Glutamatergic neuron (in vitro differentiated cells): ENCODE measurements at regions not wholly inside any gene's neighbourhood (a gene's known extent, or its start where the extent isn't known, plus 50 kb on each side); places are given as distances from the start of the nearest gene placed in this dataset.

Source experiments
- DNase-seq: peaks from one replicate; pipeline ENCODE4 v3.0.0; 2022
- H3K27ac Mint-ChIP-seq: one replicate; pipeline ENCODE4 v1.8.0; 2020; ENCODE audit warnings: mild to moderate bottlenecking, mixed read lengths, inconsistent platforms; ENCODE audit not compliant: unreplicated experiment
- H3K27me3 Mint-ChIP-seq: one replicate; pipeline ENCODE4 v1.8.0; 2020; ENCODE audit warnings: mild to moderate bottlenecking, moderate library complexity, mixed read lengths, inconsistent platforms; ENCODE audit not compliant: unreplicated experiment
- H3K36me3 Mint-ChIP-seq: one replicate; pipeline ENCODE4 v1.8.0; 2020; ENCODE audit warnings: mild to moderate bottlenecking, mixed read lengths, inconsistent platforms; ENCODE audit not compliant: unreplicated experiment
- H3K4me1 Mint-ChIP-seq: one replicate; pipeline ENCODE4 v1.8.0; 2020; ENCODE audit warnings: mild to moderate bottlenecking, low read depth, mixed read lengths, inconsistent platforms; ENCODE audit not compliant: unreplicated experiment
- H3K4me3 Mint-ChIP-seq: one replicate; pipeline ENCODE4 v1.8.0; 2020; ENCODE audit warnings: mild to moderate bottlenecking, mixed read lengths, inconsistent platforms; ENCODE audit not compliant: unreplicated experiment
- H3K9me3 Mint-ChIP-seq: one replicate; pipeline ENCODE4 v1.8.0; 2020; ENCODE audit warnings: mild to moderate bottlenecking, moderate library complexity, mixed read lengths, inconsistent platforms; ENCODE audit not compliant: unreplicated experiment
- CTCF ChIP-seq: fragments of 200-600 bp; sonication (generic); IDR thresholded peaks from one replicate; pipeline ENCODE4 v1.5.0; 2021; ENCODE audit not compliant: partially characterized antibody, unreplicated experiment

- H3K27ac Mint-ChIP-seq = no peak overlapping the region
These were observed 68.4 kb downstream of the ANXA1 start for GRCh38 chr9:73219985-73220626.

GRCh38 chr9:73223594-73223993 lies 71.9 kb downstream of the ANXA1 start:
- peaks cover 3% of the 10 kb centered on the region for H3K9me3 Mint-ChIP-seq
- H3K4me1 Mint-ChIP-seq = no peaks in the 10 kb centered on the region
- no peak for DNase-seq
- TF ChIP-seq CTCF = no peak
- no peaks in the 10 kb centered on the region for H3K36me3 Mint-ChIP-seq
- H3K27me3 Mint-ChIP-seq = no peaks in the 10 kb centered on the region
- no peak overlapping the region for H3K27ac Mint-ChIP-seq
- no peak overlapping the region for H3K4me3 Mint-ChIP-seq

More at GRCh38 chr9:73219985-73220626, 68.4 kb downstream of the ANXA1 start:
- H3K36me3 Mint-ChIP-seq = no peaks in the 10 kb centered on the region
- H3K4me1 Mint-ChIP-seq = no peaks in the 10 kb centered on the region
- TF ChIP-seq CTCF = no peak
- H3K4me3 Mint-ChIP-seq = no peak overlapping the region
- H3K9me3 Mint-ChIP-seq = peaks cover 3% of the 10 kb centered on the region
- DNase-seq = no peak
- no peaks in the 10 kb centered on the region for H3K27me3 Mint-ChIP-seq

GRCh38 chr9:73229543-73229942 lies 77.9 kb downstream of the ANXA1 start:
- Mint-ChIP-seq H3K27ac (no peak overlapping the region), H3K4me3 (no peak overlapping the region), H3K36me3 (no peaks in the 10 kb centered on the region)

GRCh38 chr9:73230251-73230650 lies 78.6 kb downstream of the ANXA1 start:
- no peak overlapping the region for H3K27ac Mint-ChIP-seq
- H3K4me3 Mint-ChIP-seq = no peak overlapping the region
- peaks cover 2% of the 10 kb centered on the region for H3K27me3 Mint-ChIP-seq
- TF ChIP-seq CTCF = no peak
- no peak for DNase-seq
- no peaks in the 10 kb centered on the region for H3K9me3 Mint-ChIP-seq
- H3K36me3 Mint-ChIP-seq = no peaks in the 10 kb centered on the region
- H3K4me1 Mint-ChIP-seq = no peaks in the 10 kb centered on the region

More at GRCh38 chr9:73229543-73229942, 77.9 kb downstream of the ANXA1 start:
- no peak for TF ChIP-seq CTCF
- Mint-ChIP-seq H3K9me3 (no peaks in the 10 kb centered on the region), H3K27me3 (peaks cover 2% of the 10 kb centered on the region), H3K4me1 (no peaks in the 10 kb centered on the region)
- no peak for DNase-seq

- H3K4me1 Mint-ChIP-seq = peaks cover 2% of the 10 kb centered on the region
- no peak overlapping the region for H3K4me3 Mint-ChIP-seq
- no peaks in the 10 kb centered on the region for H3K9me3 Mint-ChIP-seq
- TF ChIP-seq CTCF = no peak
- peaks cover 2% of the 10 kb centered on the region for H3K27me3 Mint-ChIP-seq
- no peak for DNase-seq
- H3K36me3 Mint-ChIP-seq = no peaks in the 10 kb centered on the region
- no peak overlapping the region for H3K27ac Mint-ChIP-seq
These were observed 79.5 kb downstream of the ANXA1 start for GRCh38 chr9:73231203-73231602.
